Hematopoietic multipotent progenitor cell treated with erythropoietin and hydrocortisone succinate and interleukin-3 and kit ligand, for 6 days (in vitro differentiated cells): ENCODE measurements at regions not wholly inside any gene's neighbourhood (a gene's known extent, or its start where the extent isn't known, plus 50 kb on each side); places are given as distances from the start of the nearest gene placed in this dataset.
"Not testable (repeated sequence)": the region's sequence is repeated elsewhere in the genome, so short reads cannot be mapped to it uniquely, and the experiment has no call there.

Source experiments
- DNase-seq: peaks from one replicate; pipeline ENCODE4 v3.0.0-alpha.2; 2015

DNA sequence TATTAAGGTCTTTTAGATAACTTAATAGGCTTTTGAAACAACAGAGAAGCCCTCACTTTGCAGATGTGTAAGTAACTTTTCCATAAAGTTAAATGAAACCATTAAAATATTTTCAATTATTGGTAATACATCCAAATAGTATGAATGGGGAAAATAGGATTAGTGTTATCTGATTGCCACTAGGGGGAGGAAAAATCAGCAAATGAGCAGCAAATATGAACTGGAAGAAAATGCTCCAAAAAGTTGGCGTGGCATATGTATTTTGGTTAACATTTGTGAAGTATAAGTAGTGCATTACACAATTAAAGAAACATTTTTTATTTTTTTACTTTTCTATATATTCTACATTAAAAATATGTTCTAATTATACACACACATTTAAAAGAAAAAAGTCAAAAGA lies 259.8 kb upstream of the ANO5 start:
- peak; percentile 9 for DNase-seq

DNA sequence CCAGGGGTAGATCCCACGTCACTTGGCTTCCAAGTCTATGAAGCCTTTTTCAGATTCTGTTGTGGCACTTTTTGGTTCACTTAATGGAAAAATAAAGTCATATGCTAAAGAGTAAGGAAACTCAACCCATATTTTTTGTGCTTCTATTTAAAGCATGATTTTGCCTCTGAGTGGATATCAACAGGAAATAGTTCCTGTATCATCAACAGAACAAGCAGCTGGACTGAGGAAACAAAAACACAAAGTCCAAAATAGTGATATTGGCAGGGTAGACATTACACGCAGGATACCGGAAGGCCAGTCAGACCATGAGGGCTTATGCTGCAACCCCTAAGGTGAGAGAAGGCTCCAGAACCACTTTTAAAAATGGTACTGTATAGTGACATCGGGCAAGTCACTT lies 248.3 kb upstream of the ANO5 start:
- no peak for DNase-seq

DNA sequence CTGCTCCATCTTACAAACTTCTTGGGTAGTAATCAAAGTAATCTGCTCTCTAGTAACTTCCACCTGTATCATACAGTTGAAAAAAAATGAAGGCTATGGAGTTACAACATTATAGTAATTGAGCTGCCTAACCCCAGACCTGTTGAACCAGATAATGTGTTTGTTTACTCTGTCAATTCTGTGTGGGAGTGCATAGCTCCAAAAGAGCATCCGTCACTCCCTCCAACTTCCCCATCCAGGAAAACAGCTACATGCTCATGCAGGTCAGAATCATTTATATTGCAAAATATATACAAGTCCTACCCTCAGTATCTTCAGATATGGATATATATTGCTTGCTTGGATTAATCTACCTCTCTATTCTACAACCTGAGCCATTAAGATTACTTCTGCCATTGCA lies 244.0 kb upstream of the ANO5 start:
- no peak for DNase-seq

DNA sequence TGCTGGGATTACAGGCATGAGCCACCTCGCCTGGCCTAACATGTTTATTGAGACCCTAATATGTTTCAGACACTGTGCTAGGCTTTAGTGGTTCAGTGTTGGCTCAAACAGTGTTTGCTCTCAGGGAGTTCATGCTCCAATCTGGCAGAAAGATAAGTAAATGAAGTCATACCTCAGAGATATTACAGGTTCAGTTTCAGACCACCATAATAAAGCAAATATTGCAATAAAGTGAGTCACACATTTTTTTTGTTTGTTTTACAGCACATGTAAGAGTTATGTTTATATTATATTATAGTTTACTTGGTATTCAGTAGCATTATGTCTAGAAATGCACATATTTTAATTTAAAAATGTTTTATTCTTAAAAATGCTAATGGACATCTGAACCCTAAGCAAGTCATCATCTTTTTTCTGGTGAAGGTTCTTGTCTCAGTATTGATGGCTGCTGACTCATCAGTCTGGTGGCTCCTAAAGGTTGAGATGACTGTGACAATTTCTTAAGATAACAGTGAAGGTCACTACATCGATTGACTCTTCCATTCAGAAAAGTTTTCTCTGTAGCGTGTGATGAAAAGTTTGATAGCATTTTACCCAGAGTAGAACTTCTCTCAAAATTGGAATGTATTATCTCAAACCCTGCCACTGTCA lies 243.0 kb upstream of the ANO5 start:
- no peak for DNase-seq

DNA sequence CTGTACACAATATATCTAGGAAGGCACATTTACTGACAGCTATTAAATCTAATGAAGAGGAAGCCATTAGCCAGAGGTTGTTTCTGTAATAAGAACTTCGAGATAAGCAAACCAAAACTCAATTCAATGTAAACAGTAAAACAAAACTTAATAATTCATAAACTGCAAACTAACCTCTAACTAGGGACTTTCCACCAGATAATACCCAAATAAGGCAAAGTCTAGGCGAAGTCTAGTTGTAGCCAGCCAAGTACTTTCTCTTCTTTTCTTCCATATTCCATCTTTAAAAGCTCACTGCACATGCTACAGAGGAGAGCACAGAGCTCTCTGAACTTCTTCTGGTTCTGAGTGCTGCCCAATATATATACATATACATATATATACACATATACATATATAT lies 229.9 kb upstream of the ANO5 start:
- no peak for DNase-seq

DNA sequence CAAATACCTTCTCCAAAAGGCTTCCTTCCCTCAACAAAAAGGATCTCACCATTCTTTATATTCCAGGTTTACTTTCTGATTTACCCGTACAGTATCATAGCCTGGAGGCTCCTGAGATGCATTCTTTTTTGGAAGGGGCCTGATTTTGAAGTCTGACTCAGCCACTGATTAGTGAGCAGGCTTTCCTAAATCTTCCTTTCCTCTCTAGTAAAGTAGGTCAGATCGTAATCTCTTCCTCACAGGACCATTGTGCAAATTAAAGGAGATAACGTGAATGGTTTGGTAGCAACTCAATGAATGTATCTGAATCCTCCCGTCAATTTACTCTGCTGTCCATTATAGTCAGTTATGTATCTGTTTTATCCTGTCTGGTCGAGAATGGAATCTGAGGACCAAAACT lies 227.7 kb upstream of the ANO5 start:
- no peak for DNase-seq

DNA sequence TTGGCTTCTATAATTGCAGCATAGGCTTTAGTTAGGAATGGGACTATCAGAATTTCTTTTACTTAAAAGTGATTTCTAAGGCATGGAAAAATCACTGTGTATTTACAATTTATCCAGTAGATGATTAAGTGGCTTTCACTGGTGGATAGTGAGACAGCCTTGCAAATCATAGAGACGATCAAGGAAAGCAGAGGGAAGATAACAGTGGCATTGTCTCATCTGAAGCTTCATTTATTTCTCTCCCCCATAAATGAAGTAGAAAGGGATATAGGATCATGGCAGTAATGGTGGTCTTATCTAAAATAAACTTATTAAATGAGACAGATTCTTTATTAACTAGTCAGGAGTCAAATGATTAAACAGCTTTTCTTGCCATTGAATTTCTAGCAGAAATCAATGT lies 224.2 kb upstream of the ANO5 start:
- DNase-seq, result no peak

DNA sequence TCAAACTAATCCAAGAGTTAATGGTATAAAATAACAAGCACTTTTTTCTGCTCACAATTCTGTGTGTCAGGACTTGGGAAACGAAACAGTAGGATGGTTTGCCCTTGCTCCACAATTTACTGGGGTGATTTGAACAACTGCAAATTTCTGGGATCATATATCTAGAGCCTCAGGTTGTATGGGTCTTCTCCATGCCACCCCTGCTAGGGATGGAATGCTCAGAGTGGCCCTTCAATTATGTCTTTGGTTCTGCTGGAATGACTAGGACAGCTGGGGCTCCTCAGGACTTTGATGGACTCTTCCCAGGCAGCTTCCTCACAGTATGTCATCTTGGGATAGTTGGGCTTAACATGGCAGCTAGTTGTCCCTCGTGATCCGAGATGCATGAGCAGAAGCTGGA lies 223.0 kb upstream of the ANO5 start:
- no peak for DNase-seq

DNA sequence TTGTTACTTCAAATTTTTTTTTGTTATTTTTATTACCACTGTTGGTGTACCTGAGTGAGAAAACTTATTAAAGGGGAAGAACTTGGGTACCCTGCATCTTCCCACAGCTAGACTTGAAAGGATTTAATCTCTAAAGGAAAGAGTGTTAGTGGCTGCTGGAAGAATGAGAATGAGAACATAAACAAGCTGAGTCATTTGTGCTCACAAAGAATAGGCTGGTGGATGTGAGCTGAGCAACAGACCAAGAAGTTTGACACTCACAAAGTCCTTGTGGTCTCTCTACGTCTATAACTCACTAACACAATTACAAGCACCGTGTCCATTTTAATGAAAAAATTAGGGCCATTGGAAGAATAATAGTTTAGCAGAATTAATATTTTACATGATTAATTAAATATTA lies 217.6 kb upstream of the ANO5 start:
- no peak for DNase-seq

DNA sequence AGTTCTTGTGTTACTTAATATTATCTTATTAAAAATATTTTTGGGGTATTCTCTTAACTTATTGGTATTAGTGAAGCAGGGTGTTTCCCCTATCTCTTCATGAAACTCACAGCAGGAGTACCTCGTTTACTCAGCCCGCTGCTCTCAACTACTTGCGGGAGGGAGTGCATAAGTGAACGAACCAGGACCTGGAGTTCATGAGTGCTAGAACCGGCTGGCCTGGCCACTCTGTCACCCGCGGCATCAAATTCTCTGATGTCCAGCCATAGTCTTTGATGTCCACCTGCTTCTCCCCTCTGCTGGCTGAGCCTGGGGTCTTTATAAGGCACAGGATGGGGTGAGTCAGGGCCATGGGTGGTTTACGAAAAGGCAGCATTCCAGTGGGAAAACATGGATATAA lies 216.7 kb upstream of the ANO5 start:
- no peak for DNase-seq

DNA sequence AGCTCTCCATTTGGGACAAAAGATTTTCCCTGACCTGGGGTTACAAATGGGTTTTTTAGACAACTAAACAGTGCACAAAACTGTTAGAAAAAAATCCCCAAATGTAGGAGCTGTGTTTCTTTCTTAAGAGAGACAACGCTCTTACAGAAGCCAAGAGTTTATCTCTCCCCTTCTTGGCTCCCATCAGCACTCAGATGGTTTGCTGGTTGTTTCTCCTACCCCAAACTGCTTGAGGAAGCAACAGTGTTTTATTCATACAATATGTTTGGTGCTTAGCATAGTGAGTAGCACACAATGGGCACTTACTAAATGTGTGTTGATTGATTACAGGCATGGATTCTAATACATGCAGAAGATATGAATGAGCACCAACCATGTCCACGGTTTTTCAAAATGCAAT lies 209.5 kb upstream of the ANO5 start:
- no peak for DNase-seq

DNA sequence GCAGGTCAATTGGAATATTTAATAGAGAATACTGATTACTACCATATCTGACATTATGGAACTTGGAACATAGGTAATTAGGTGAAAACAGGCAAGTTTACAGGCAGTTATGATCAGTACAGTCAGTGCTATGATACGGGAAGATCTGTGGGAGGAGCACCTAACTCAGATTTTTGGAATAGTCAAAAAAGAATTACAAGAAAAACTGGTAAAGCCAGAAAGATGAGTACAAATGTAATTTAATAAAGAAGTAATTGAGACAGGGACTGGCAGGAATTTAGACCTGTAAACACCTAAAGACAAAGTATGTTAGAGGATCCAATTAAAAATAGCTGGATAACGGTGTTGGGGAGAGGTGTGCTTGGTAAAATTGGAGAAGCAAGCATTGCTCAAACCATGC lies 206.5 kb upstream of the ANO5 start:
- no peak for DNase-seq

DNA sequence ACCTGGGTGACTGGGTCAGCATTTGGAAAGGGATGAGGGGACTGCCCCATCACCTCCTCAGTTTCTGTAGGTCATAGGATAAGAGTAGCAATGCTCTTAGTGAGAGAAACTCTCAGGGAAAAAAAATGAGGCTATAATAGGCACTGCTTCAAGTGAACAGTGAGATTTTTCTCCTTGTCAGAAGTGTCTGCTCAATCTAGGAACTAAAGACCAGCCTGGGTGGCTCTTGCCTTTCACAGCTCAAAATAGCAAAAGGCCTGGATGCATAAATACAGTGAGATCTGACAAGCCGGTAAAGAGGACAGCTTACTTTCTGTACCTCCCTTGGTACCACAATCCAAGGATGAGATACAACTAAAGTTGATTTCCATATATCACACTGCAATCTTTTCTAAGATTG lies 205.6 kb upstream of the ANO5 start:
- no peak for DNase-seq

DNA sequence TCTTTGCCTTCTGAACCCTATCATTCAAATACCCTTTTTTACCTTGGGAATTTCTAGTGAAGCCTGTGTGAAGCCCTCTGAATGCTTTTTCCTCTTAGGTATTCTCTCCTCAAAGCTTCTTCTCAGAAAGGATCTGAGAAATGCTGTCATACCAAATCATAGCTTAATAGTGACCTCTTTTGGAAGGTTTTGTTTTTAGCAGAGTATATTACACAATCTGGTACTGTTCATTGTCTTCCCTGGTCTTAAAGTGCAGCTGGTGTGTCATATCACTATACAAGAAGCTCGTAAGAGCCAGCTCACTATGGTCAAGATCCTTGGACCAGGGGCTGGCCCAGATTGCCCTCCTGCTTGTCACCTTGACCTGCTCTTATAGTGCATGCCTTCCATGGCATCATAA lies 204.4 kb upstream of the ANO5 start:
- no peak for DNase-seq

DNA sequence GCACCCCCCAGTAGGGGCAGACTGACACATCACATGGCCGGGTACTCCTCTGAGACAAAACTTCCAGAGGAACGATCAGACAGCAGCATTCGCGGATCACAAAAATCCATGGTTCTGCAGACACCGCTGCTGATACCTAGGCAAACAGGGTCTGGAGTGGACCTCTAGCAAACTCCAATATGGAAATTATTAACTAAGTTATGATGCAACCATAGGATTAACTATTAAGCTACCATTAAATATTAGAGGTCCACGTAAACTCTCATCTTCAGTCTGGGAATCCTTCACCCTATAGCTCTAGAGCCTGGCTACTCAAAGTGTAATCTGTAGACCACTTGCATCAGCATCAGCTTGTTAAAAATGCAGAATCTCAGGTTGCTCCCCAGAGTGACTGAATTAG lies 191.1 kb upstream of the ANO5 start:
- not testable (repeated sequence) for DNase-seq

DNA sequence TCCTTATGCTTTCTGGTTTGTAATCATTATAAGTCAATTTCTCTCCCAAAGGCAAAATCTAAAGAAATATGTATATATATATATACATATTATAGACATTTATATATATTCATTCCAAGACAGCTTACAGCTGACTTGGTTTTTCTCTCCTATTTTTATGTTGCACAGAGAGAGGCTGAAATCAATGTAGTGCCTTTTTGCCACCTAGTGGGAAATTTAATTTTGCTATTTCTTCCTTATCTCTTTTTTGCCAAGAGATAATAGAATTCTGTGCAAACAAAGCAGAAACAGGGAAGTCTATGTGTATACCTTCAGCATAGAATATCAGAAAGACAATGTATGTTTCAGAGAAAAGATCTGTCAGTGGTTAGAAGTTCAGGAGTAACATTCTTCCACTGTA lies 186.0 kb upstream of the ANO5 start:
- no peak for DNase-seq

DNA sequence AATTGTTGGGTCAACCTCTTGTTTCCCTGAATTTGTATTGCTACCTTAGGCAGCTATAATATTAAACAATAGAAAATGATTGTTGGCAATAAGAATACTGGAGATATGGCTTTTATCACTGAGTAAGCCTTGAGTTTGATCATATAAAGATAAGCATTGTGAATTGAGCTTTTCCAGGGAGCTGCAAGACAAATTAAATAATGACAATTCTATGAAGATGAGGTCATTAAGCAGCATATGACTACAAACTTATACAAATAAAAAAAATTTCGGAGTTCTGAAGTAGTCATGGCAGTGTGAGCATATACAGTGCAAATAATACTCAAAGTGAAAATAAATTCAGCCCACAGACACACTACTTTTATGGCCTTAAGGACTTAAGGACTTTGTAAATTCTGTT lies 161.1 kb upstream of the ANO5 start:
- no peak for DNase-seq

DNA sequence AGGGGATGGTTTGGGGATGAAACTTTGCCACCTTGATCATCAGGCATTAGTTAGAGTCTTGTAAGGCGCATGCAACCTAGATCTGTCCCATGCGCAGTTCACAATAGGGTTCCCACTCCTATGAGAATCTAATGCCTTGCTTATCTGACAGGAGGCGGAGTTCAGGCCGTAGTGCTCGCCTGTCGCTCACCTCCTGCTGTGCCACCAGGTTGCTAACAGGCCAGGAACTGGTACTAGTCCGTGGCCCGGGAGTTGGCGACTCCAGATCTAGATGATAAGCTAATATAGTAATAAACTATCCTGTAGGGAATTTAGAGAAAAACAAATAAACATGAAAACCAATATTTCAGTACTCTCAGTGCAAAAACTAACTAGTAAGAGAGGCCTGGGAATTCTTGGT lies 155.4 kb upstream of the ANO5 start:
- no peak for DNase-seq

DNA sequence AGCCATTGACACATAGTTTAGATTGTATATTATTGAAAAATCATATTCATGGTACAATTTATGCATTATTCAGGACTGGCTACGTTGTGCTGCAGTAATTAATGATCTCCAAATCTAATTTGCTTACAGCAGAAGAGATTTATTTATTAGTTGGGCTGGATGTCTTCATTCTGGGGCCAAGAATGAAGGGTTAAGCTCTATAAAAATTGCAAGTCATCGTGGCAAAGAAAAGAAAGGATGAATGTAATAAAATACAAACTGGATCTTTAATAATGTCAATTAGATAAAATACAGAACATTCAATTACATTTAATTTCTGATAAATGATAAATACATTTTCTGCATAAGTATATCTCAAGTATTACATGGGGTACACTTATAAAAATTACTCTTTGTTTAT lies 151.8 kb upstream of the ANO5 start:
- DNase-seq, result no peak

DNA sequence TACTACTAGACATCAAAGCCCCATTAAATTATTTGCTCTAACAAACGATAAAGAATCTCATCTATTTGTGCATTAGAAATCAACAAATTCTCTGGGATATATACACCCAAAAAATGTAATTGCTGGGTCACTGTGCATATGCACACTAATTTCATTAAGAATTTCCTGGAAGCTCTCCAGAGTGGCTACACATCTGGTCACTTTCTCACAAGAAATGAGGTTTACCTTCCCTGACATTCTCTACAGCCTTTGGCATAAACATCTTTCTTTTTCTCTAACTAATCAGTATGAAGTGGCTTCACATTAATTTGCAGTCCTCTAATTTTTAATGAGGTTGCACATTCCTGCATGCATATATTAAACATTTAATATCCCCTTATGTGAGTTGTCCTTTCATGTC lies 150.8 kb upstream of the ANO5 start:
- no peak for DNase-seq

DNA sequence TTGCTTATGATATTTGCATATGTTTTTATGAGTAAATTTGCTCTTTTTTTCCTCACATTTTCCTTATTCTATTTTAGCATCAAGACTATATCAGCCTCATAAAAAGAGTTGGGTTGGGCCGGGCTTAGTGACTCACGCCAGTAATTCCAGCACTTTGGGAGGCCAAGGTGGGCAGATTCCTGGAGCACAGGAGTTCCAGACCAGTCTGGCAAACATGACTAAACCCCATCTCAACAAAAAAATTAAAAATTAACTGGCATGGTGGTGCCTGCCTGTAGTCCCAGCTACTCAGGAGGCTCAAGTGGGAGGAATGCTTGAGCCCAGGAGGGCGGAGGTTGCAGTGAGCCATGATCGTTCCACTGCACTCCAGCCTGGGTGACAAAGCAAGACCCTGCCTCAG lies 148.8 kb upstream of the ANO5 start:
- no peak for DNase-seq

DNA sequence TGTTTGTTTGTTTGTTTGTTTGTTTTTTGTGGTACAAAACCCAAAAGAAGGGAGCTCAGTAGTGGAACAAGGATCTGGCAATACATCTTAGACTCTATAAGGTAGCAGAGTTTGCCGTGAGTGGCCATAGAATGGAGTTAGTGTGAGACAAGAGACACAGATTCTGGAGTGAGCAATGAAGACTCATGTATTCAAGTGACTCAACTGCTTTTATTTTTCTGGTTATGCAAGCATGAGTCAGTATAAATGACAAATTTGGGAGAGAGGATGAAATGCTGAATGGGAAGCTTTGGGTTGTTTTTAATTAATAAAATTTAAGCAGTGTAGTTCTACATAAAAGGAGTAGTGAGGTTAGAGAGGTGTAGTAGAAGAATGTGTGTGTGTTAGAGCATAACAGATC lies 143.6 kb upstream of the ANO5 start:
- DNase-seq, result no peak

DNA sequence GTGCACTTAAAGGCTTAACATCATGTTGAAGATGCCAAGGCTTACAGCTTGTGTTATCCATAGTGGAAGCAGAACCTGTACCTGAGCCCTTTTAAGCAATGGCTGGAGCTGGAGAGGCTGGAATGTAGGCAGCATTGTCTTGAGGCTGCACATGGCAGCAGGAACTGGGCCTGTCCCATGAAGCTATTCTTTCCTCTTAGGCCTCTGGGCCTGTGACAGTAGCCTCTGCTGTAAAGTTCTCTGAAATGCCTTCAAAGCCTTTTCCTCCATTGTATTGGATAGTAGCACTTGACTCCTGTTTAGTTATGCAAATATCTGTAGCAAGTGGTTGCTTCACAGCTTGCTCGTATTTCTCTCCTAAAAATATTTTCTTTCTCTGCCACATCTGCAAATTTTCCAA lies 127.4 kb upstream of the ANO5 start:
- no peak for DNase-seq

DNA sequence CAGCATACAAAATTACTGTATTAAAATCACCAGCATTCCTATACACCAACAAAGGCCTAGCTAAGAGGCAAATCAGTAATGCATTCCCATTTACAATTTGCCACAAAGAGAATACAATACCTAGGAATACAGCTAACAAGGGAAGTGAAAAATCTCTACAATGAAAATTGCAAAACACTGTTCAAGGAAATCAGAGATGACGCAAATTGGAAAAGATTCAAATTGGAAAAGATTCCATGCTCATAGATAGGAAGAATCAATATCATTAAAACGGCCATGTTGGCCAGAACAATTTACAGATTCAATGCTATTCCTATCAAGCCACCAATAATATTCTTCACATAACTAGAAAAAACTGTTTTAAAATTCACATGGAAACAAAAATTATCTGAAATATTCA lies 123.0 kb upstream of the ANO5 start:
- no peak for DNase-seq

DNA sequence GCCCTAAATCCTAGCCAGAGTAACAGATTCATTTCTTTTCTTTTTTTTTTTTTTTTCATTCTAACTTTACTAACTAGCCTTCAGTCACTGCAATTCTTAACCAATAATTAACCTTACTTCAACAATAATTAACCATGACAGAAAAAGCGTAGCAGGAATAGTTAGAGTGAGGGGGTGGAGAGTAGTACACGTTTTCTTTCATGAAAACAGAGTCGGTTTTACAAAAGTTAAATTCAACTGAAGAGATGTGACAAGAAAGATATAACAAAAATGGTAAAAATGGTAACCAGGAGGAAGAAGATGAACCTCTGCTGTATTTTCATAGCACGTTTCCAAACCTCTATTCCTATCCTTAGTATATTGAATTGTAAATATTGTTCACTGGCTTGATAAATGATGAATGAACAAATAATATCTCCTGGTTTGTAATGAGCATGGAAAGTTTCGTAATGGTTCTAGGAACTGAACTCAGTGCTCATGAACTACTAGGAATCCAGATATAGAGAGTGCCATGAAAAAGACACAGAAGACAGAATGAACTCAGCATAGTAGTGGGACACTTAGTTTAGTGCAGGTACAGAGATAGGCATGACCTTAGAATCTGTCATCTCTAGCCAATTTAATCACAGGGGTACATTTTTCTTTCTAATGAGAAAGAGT lies 116.5 kb upstream of the ANO5 start:
- no peak for DNase-seq
